Omental fat pad (tissue), 3 donors: ENCODE measurements at regions not wholly inside any gene's neighbourhood (a gene's known extent, or its start where the extent isn't known, plus 50 kb on each side); places are given as distances from the start of the nearest gene placed in this dataset.

ENCODE experiments used
- ATAC-seq: fragments of 150-250 bp; one replicate; pipeline ENCODE4 v1.9.1; 2016; ENCODE audit warnings: mild to moderate bottlenecking, moderate library complexity; ENCODE audit not compliant: low FRiP score
- DNase-seq: peaks from one replicate; pipeline ENCODE4 v3.0.0-alpha.2; 2019; ENCODE audit warnings: low spot score
- CTCF ChIP-seq, 3 donors: fragments of 450-650 bp; IDR thresholded peaks; one replicate each; pipeline ENCODE4 v1.5.1; 2016 to 2017; ENCODE audit warnings: antibody characterized with exemption in 3 of 3, mild to moderate bottlenecking in 3 of 3, moderate library complexity in 2 of 3

GRCh38 chr2:126539101-126539500 is 116.9 kb upstream of the GYPC start:
- no peak for TF ChIP-seq CTCF (IDR thresholded peaks at IDR 0.05)
- DNase-seq: no peak
- ATAC-seq: no peak

GRCh38 chr2:126542247-126542646 is 113.7 kb upstream of the GYPC start:
- no peak for DNase-seq
- TF ChIP-seq CTCF (IDR thresholded peaks at IDR 0.05): no peak
- ATAC-seq: no peak

- DNase-seq (no peak), ATAC-seq (no peak)
- no peak for TF ChIP-seq CTCF (IDR thresholded peaks at IDR 0.05)
Observed at GRCh38 chr2:126543081-126543480, 112.9 kb upstream of the GYPC start.

GRCh38 chr2:126558029-126558428 is 97.9 kb upstream of the GYPC start:
- TF ChIP-seq CTCF (IDR thresholded peaks at IDR 0.05): no peak
- no peak for ATAC-seq
- no peak for DNase-seq

GRCh38 chr2:126568734-126569133 is 87.2 kb upstream of the GYPC start:
- ATAC-seq: no peak
- DNase-seq: no peak
- TF ChIP-seq CTCF (IDR thresholded peaks at IDR 0.05): no peak

- no peak for TF ChIP-seq CTCF (IDR thresholded peaks at IDR 0.05)
- DNase-seq (no peak), ATAC-seq (no peak)
Observed at GRCh38 chr2:126571403-126571802, 84.6 kb upstream of the GYPC start.

- no peak for DNase-seq
- no peak for ATAC-seq
- no peak for TF ChIP-seq CTCF (IDR thresholded peaks at IDR 0.05)
Observed at GRCh38 chr2:126575631-126576030, 80.3 kb upstream of the GYPC start.
